ENCODE measurements at regions not wholly inside any gene's neighbourhood (a gene's known extent, or its start where the extent isn't known, plus 50 kb on each side); places are given as distances from the start of the nearest gene placed in this dataset.

GRCh38 chr2:208830203-208830602, 423.6 kb downstream of the PTH2R start:
- H3K4me1 ChIP-seq (ENCODE audit: control insufficient read depth in 2 of 2, insufficient read depth in 2 of 2, low read length in 2 of 2) = no peaks in the 10 kb centered on the region
- H3K9me3 ChIP-seq (ENCODE audit: control insufficient read depth in 2 of 2, insufficient read depth in 1 of 2, low read length in 1 of 2) = no peaks in the 10 kb centered on the region
- no peak for DNase-seq (ENCODE audit: low read depth in 6 of 9, low spot score in 9 of 9)
- 98% methylated on average over 3 of the region's 3 CpGs for WGBS
- H3K27me3 ChIP-seq (ENCODE audit: control insufficient read depth in 2 of 2, insufficient read depth in 1 of 2, low read length in 1 of 2) = no peaks in the 10 kb centered on the region
- no peak overlapping the region for H3K4me3 ChIP-seq (ENCODE audit: low read length in 2 of 2)
- H3K36me3 ChIP-seq (ENCODE audit: control insufficient read depth in 2 of 2, insufficient read depth in 2 of 2, low read length in 1 of 2) = no peaks in the 10 kb centered on the region
- H3K27ac ChIP-seq (ENCODE audit: low read depth in 1 of 2, low read length in 1 of 2) = no peak overlapping the region

GRCh38 chr2:208847651-208848050, 441.1 kb downstream of the PTH2R start:
- Histone ChIP-seq H3K27me3 (ENCODE audit: control insufficient read depth in 2 of 2, insufficient read depth in 1 of 2, low read length in 1 of 2) (no peaks in the 10 kb centered on the region), H3K4me3 (ENCODE audit: low read length in 2 of 2) (no peak overlapping the region), H3K4me1 (ENCODE audit: control insufficient read depth in 2 of 2, insufficient read depth in 2 of 2, low read length in 2 of 2) (no peaks in the 10 kb centered on the region), H3K36me3 (ENCODE audit: control insufficient read depth in 2 of 2, insufficient read depth in 2 of 2, low read length in 1 of 2) (no peaks in the 10 kb centered on the region), H3K27ac (ENCODE audit: low read depth in 1 of 2, low read length in 1 of 2) (no peak overlapping the region), H3K9me3 (ENCODE audit: control insufficient read depth in 2 of 2, insufficient read depth in 1 of 2, low read length in 1 of 2) (peaks cover 0 to 7% of the 10 kb centered on the region in 2 donors)
- WGBS = 87% methylated on average over 1 of the region's 1 CpG
- DNase-seq (ENCODE audit: low read depth in 6 of 9, low spot score in 9 of 9) = no peak

DNA sequence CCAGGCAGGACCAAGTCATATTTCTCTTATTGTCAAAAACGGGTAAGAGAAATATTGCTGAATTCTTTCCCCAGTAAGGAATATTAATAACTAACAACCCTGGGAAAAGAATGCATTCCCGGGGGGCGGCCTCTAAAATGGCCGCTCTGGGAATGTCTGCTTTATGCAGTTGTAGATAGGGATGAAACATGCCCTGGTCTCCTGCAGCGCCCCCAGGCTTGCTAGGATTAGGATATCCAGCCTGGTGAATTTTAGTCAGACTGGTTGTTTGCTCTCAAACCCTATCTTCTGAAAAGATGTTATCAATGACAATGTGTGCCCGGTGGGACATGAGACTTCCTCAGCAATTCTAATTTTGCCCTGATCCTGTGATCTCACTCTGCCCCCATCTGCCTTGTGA, 448.1 kb downstream of the PTH2R start:
- Histone ChIP-seq H3K9me3 (ENCODE audit: control insufficient read depth in 2 of 2, insufficient read depth in 1 of 2, low read length in 1 of 2) (peaks cover 0 to 21% of the 10 kb centered on the region in 2 donors), H3K27ac (ENCODE audit: low read depth in 1 of 2, low read length in 1 of 2) (no peak overlapping the region), H3K4me3 (ENCODE audit: low read length in 2 of 2) (no peak overlapping the region), H3K4me1 (ENCODE audit: control insufficient read depth in 2 of 2, insufficient read depth in 2 of 2, low read length in 2 of 2) (no peaks in the 10 kb centered on the region), H3K27me3 (ENCODE audit: control insufficient read depth in 2 of 2, insufficient read depth in 1 of 2, low read length in 1 of 2) (no peaks in the 10 kb centered on the region), H3K36me3 (ENCODE audit: control insufficient read depth in 2 of 2, insufficient read depth in 2 of 2, low read length in 1 of 2) (no peaks in the 10 kb centered on the region)
- DNase-seq (ENCODE audit: low read depth in 6 of 9, low spot score in 9 of 9) = no peak
- WGBS = 96% methylated on average over 6 of the region's 6 CpGs

DNA sequence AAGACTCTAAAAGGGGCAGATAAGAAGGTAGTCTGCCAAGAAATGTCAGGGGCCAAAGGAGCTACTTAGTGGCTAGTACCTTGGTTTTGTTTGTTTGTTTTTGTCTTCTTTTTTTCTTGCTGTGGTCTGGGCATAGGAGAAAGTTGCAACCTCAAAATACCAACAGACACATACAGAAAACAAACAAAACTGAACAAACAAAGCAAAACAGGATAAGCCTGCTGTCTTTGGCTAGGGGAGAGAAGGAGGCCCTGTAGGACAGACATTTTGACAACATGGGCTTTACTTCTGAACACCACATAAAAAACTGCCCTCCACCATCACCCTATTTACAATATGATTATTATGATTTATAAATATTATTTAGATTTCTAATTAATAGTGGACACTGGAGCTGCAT, 460.8 kb downstream of the PTH2R start:
- Histone ChIP-seq H3K4me1 (ENCODE audit: control insufficient read depth in 2 of 2, insufficient read depth in 2 of 2, low read length in 2 of 2) (no peaks in the 10 kb centered on the region), H3K27me3 (ENCODE audit: control insufficient read depth in 2 of 2, insufficient read depth in 1 of 2, low read length in 1 of 2) (no peaks in the 10 kb centered on the region), H3K27ac (ENCODE audit: low read depth in 1 of 2, low read length in 1 of 2) (no peak overlapping the region), H3K9me3 (ENCODE audit: control insufficient read depth in 2 of 2, insufficient read depth in 1 of 2, low read length in 1 of 2) (no peaks in the 10 kb centered on the region), H3K36me3 (ENCODE audit: control insufficient read depth in 2 of 2, insufficient read depth in 2 of 2, low read length in 1 of 2) (no peaks in the 10 kb centered on the region), H3K4me3 (ENCODE audit: low read length in 2 of 2) (no peak overlapping the region)
- no peak for DNase-seq (ENCODE audit: low read depth in 6 of 9, low spot score in 9 of 9)

DNA sequence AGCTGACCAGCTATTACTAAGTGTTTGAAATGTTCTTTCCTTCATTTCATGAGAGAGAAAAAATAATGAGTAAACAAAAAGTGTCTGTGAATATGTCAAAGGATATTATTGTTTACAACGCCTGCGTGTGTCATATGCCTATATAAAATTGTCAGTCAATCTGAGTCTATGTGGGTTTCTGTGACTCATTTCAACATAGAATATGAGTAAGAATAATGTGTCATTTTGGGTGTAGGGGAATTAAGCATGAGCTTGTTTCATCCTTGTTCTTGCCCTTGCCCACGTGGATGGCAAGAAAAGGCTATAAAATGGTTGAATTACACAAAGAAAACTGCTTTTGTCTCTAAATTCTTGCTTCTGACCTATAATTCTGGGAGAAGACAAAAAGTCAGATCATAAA, 466.0 kb downstream of the PTH2R start:
- Histone ChIP-seq H3K4me3 (ENCODE audit: low read length in 2 of 2) (no peak overlapping the region), H3K27me3 (ENCODE audit: control insufficient read depth in 2 of 2, insufficient read depth in 1 of 2, low read length in 1 of 2) (no peaks in the 10 kb centered on the region), H3K27ac (ENCODE audit: low read depth in 1 of 2, low read length in 1 of 2) (no peak overlapping the region), H3K4me1 (ENCODE audit: control insufficient read depth in 2 of 2, insufficient read depth in 2 of 2, low read length in 2 of 2) (no peaks in the 10 kb centered on the region), H3K36me3 (ENCODE audit: control insufficient read depth in 2 of 2, insufficient read depth in 2 of 2, low read length in 1 of 2) (no peaks in the 10 kb centered on the region), H3K9me3 (ENCODE audit: control insufficient read depth in 2 of 2, insufficient read depth in 1 of 2, low read length in 1 of 2) (no peaks in the 10 kb centered on the region)
- WGBS = 85% methylated on average over 3 of the region's 3 CpGs
- DNase-seq (ENCODE audit: low read depth in 6 of 9, low spot score in 9 of 9) = no peak

GRCh38 chr2:208879666-208880065, 473.1 kb downstream of the PTH2R start:
- WGBS = 88% methylated on average over 3 of the region's 3 CpGs
- H3K9me3 ChIP-seq (ENCODE audit: control insufficient read depth in 2 of 2, insufficient read depth in 1 of 2, low read length in 1 of 2) = no peaks in the 10 kb centered on the region
- no peak overlapping the region for H3K27ac ChIP-seq (ENCODE audit: low read depth in 1 of 2, low read length in 1 of 2)
- H3K27me3 ChIP-seq (ENCODE audit: control insufficient read depth in 2 of 2, insufficient read depth in 1 of 2, low read length in 1 of 2) = no peaks in the 10 kb centered on the region
- DNase-seq (ENCODE audit: low read depth in 6 of 9, low spot score in 9 of 9) = no peak
- no peaks in the 10 kb centered on the region for H3K4me1 ChIP-seq (ENCODE audit: control insufficient read depth in 2 of 2, insufficient read depth in 2 of 2, low read length in 2 of 2)
- H3K36me3 ChIP-seq (ENCODE audit: control insufficient read depth in 2 of 2, insufficient read depth in 2 of 2, low read length in 1 of 2) = no peaks in the 10 kb centered on the region
- H3K4me3 ChIP-seq (ENCODE audit: low read length in 2 of 2) = no peak overlapping the region

- no peak for DNase-seq (ENCODE audit: low read depth in 6 of 9, low spot score in 9 of 9)
- Histone ChIP-seq H3K36me3 (ENCODE audit: control insufficient read depth in 2 of 2, insufficient read depth in 2 of 2, low read length in 1 of 2) (no peaks in the 10 kb centered on the region), H3K9me3 (ENCODE audit: control insufficient read depth in 2 of 2, insufficient read depth in 1 of 2, low read length in 1 of 2) (no peaks in the 10 kb centered on the region), H3K4me3 (ENCODE audit: low read length in 2 of 2) (no peak overlapping the region), H3K4me1 (ENCODE audit: control insufficient read depth in 2 of 2, insufficient read depth in 2 of 2, low read length in 2 of 2) (no peaks in the 10 kb centered on the region), H3K27me3 (ENCODE audit: control insufficient read depth in 2 of 2, insufficient read depth in 1 of 2, low read length in 1 of 2) (no peaks in the 10 kb centered on the region), H3K27ac (ENCODE audit: low read depth in 1 of 2, low read length in 1 of 2) (no peak overlapping the region)
- WGBS = 83% methylated on average over 4 of the region's 4 CpGs
Measured at GRCh38 chr2:208880171-208880570, 473.6 kb downstream of the PTH2R start.

DNA sequence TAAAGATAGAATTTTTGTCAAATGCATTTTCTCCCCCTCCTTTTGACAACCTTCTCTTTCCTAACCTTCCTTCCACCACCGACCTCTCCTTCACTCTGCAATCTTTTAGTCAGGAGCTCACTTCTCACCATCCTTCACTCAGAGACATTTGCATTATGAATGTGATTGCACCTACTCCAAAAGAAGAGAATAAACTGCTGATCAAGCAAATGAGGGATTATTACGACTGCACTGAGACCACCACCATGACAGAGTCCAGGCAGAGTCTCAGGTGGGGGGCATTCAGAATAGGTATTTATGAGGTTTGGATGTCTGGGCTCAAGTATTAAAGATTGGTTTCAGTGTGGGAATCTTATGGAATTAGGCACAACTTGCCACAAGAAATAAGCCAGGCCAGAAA, 483.9 kb downstream of the PTH2R start:
- Histone ChIP-seq H3K4me3 (ENCODE audit: low read length in 2 of 2) (no peak overlapping the region), H3K9me3 (ENCODE audit: control insufficient read depth in 2 of 2, insufficient read depth in 1 of 2, low read length in 1 of 2) (no peaks in the 10 kb centered on the region), H3K36me3 (ENCODE audit: control insufficient read depth in 2 of 2, insufficient read depth in 2 of 2, low read length in 1 of 2) (no peaks in the 10 kb centered on the region), H3K27me3 (ENCODE audit: control insufficient read depth in 2 of 2, insufficient read depth in 1 of 2, low read length in 1 of 2) (no peaks in the 10 kb centered on the region), H3K4me1 (ENCODE audit: control insufficient read depth in 2 of 2, insufficient read depth in 2 of 2, low read length in 2 of 2) (no peaks in the 10 kb centered on the region), H3K27ac (ENCODE audit: low read depth in 1 of 2, low read length in 1 of 2) (no peak overlapping the region)
- 84% methylated on average over 2 of the region's 2 CpGs for WGBS
- no peak for DNase-seq (ENCODE audit: low read depth in 6 of 9, low spot score in 9 of 9)

GRCh38 chr2:208892203-208892602, 485.6 kb downstream of the PTH2R start:
- Histone ChIP-seq H3K4me1 (ENCODE audit: control insufficient read depth in 2 of 2, insufficient read depth in 2 of 2, low read length in 2 of 2) (no peaks in the 10 kb centered on the region), H3K4me3 (ENCODE audit: low read length in 2 of 2) (no peak overlapping the region), H3K27me3 (ENCODE audit: control insufficient read depth in 2 of 2, insufficient read depth in 1 of 2, low read length in 1 of 2) (no peaks in the 10 kb centered on the region), H3K9me3 (ENCODE audit: control insufficient read depth in 2 of 2, insufficient read depth in 1 of 2, low read length in 1 of 2) (no peaks in the 10 kb centered on the region), H3K27ac (ENCODE audit: low read depth in 1 of 2, low read length in 1 of 2) (no peak overlapping the region), H3K36me3 (ENCODE audit: control insufficient read depth in 2 of 2, insufficient read depth in 2 of 2, low read length in 1 of 2) (no peaks in the 10 kb centered on the region)
- no peak for DNase-seq (ENCODE audit: low read depth in 6 of 9, low spot score in 9 of 9)

- Histone ChIP-seq H3K4me1 (ENCODE audit: control insufficient read depth in 2 of 2, insufficient read depth in 2 of 2, low read length in 2 of 2) (no peaks in the 10 kb centered on the region), H3K4me3 (ENCODE audit: low read length in 2 of 2) (no peak overlapping the region), H3K27me3 (ENCODE audit: control insufficient read depth in 2 of 2, insufficient read depth in 1 of 2, low read length in 1 of 2) (no peaks in the 10 kb centered on the region), H3K27ac (ENCODE audit: low read depth in 1 of 2, low read length in 1 of 2) (no peak overlapping the region), H3K9me3 (ENCODE audit: control insufficient read depth in 2 of 2, insufficient read depth in 1 of 2, low read length in 1 of 2) (no peaks in the 10 kb centered on the region), H3K36me3 (ENCODE audit: control insufficient read depth in 2 of 2, insufficient read depth in 2 of 2, low read length in 1 of 2) (no peaks in the 10 kb centered on the region)
- WGBS = 94% methylated on average over 1 of the region's 1 CpG
- no peak for DNase-seq (ENCODE audit: low read depth in 6 of 9, low spot score in 9 of 9)
Measured at GRCh38 chr2:208906330-208906729, 499.7 kb downstream of the PTH2R start.
